Heart right ventricle (tissue), 16 donors: ENCODE measurements at regions not wholly inside any gene's neighbourhood (a gene's known extent, or its start where the extent isn't known, plus 50 kb on each side); places are given as distances from the start of the nearest gene placed in this dataset.

ENCODE experiments used
- ATAC-seq, 8 donors: fragments of 200-7000 bp; cut with Tn5 transposase; one replicate each; pipeline ENCODE4 v1.9.1; 2020; ENCODE audit warnings: mild to moderate bottlenecking in 8 of 8, moderate library complexity in 8 of 8, moderate number of reproducible peaks in 1 of 8
- DNase-seq, 2 donors: peaks; one replicate each; pipeline ENCODE4 v3.0.0-alpha.2; 2020
- H3K27ac ChIP-seq, 10 donors: fragments of 200-600 bp; sonication (generic) in 2 of 10; one replicate each; pipeline versions ENCODE4 v1.5.0 to v1.8.0; 2020 to 2022; ENCODE audit warnings: mild to moderate bottlenecking in 3 of 10
- H3K27me3 ChIP-seq, 7 donors: fragments of 200-600 bp; one replicate each; pipeline ENCODE4 v1.8.0; 2021 to 2022; ENCODE audit warnings: mild to moderate bottlenecking in 2 of 7
- H3K36me3 ChIP-seq, 9 donors: fragments of 200-600 bp; sonication (generic) in 1 of 9; one replicate each; pipeline versions ENCODE4 v1.5.0 to v1.8.0; 2020 to 2022; ENCODE audit warnings: mild to moderate bottlenecking in 2 of 9
- H3K4me1 ChIP-seq, 9 donors: fragments of 200-600 bp; sonication (generic) in 1 of 9; one replicate each; pipeline versions ENCODE4 v1.5.0 to v1.8.0; 2020 to 2022; ENCODE audit warnings: mild to moderate bottlenecking in 4 of 9
- H3K4me3 ChIP-seq, 10 donors: fragments of 200-600 bp; sonication (generic) in 2 of 10; one replicate each; pipeline versions ENCODE4 v1.5.0 to v1.8.0; 2020 to 2022; ENCODE audit warnings: mild to moderate bottlenecking in 7 of 10, moderate library complexity in 2 of 10
- H3K9me3 ChIP-seq, 11 donors: fragments of 200-600 bp in 10 of 11; sonication (generic) in 2 of 11; one replicate each; pipeline versions ENCODE4 v1.5.0 to v1.8.0; 2013 to 2022; ENCODE audit warnings: mild to moderate bottlenecking in 2 of 11, control low read depth in 1 of 11, moderate library complexity in 1 of 11
- WGBS, 2 donors: extraction: QIAGEN DNeasy Blood & Tissue Kit; methylation state at CpG; one replicate each; pipeline ENCODE4 v1.1.7; 2013; ENCODE audit warnings: inconsistent platforms in 1 of 2; 5-methylcytosine and 5-hydroxymethylcytosine counted together
- intact Hi-C, 10 donors: fragments of 100-400 bp; cut with DNase I; formaldehyde crosslinking; loops; one replicate each; pipeline versions ENCODE4 v1.11.1 to v1.14.2; 2022
- TF ChIP-seq, protein P1 (sequence below), 9 donors: fragments of 200-600 bp; sonication (generic) in 2 of 9; IDR thresholded peaks; one replicate each; pipeline versions ENCODE4 v1.5.0 to v1.8.0; 2021 to 2022; ENCODE audit warnings: antibody characterized with exemption in 9 of 9, mild to moderate bottlenecking in 5 of 9, moderate library complexity in 1 of 9
- donor health status: Arrhythmogenic right ventricular cardiomyopathy.
- donor health status: ischemic (EF 13 %, LVEDD 7.1; RV severe dilation, severe dysfunction).
- donor health status: healthy with polysubstance abuse.
- donor health status: DM: no; HTN: yes; CAD: no.
- donor health status: DM: no; HTN: no; CAD: no.
- donor health status: ischemic (EF 25% LVEDD 6.9; RV normal size, moderate dysfunction).
- donor health status: ischemic (EF 25% LVEDD 5.7; RV mildly dilated, moderate dysfunction).
- donor health status: healthy.
- donor health status: DM: yes; HTN: yes; CAD: no.
- donor health status: Ischemic cardiomyopathy.
- donor health status: ischemic (EF 35%, LVEDD 5.7; RV mildly dilated, moderate dysfunction).
- donor health status: nonischemic (EF 11% LVEDD 7.7; RV severe dilation, severe dysfunction).
- donor health status: DM: yes; HTN: yes; CAD: no.
- donor health status: PGD.
- donor health status: ischemic (EF 29% LVEDD 5.4; RV normal size, mild dysfunction).
- donor health status: nonischemic (EF 23%, LVEDD 6.1; RV moderate dilation, normal function).

- TF ChIP-seq, protein P1, sequence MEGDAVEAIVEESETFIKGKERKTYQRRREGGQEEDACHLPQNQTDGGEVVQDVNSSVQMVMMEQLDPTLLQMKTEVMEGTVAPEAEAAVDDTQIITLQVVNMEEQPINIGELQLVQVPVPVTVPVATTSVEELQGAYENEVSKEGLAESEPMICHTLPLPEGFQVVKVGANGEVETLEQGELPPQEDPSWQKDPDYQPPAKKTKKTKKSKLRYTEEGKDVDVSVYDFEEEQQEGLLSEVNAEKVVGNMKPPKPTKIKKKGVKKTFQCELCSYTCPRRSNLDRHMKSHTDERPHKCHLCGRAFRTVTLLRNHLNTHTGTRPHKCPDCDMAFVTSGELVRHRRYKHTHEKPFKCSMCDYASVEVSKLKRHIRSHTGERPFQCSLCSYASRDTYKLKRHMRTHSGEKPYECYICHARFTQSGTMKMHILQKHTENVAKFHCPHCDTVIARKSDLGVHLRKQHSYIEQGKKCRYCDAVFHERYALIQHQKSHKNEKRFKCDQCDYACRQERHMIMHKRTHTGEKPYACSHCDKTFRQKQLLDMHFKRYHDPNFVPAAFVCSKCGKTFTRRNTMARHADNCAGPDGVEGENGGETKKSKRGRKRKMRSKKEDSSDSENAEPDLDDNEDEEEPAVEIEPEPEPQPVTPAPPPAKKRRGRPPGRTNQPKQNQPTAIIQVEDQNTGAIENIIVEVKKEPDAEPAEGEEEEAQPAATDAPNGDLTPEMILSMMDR (IDR thresholded peaks at IDR 0.05) = no peak
Observed at GRCh38 chr1:222204475-222204874, 343.4 kb downstream of the HHIPL2 start.

DNA sequence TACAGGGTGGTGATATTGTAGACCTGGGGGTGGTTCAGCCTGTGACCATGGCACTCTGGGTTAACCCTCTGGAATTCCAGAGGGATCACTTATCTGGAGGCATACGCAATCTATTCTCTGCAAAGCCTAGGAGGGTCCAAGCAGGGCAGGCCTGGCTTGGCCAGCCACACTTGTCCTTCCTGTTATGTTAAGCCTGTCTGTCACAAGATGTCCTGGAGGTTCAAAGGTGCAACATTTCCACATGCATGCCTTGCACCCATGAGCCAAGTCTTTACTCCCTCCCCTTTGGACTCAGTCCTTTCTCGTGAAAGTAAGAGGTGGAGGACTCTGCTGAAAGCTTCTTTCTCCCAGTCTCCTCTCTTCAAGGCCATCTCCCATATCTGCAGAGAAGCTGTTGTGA is 345.1 kb downstream of the HHIPL2 start:
- DNase-seq = no peak
- ATAC-seq = no peak
- intact Hi-C loops = no loop called here
- Histone ChIP-seq H3K36me3 (no peaks in the 10 kb centered on the region), H3K9me3 (no peaks in the 10 kb centered on the region), H3K4me3 (no peak overlapping the region), H3K27ac (no peak overlapping the region), H3K27me3 (peaks cover 0 to 10% (median 0%) of the 10 kb centered on the region in 7 donors), H3K4me1 (no peaks in the 10 kb centered on the region)
- 70 to 74% methylated on average over 2 of the region's 2 CpGs for WGBS, 2 donors
- TF ChIP-seq, protein P1 (IDR thresholded peaks at IDR 0.05) = no peak

More at GRCh38 chr1:222204475-222204874, 343.4 kb downstream of the HHIPL2 start:
- DNase-seq (no peak), ATAC-seq (no peak)
- Histone ChIP-seq H3K4me1 (no peaks in the 10 kb centered on the region), H3K27me3 (peaks cover 0 to 3% (median 0%) of the 10 kb centered on the region in 7 donors), H3K4me3 (no peak overlapping the region), H3K36me3 (no peaks in the 10 kb centered on the region), H3K27ac (no peak overlapping the region), H3K9me3 (no peaks in the 10 kb centered on the region)
- 87 to 89% methylated on average over 3 of the region's 3 CpGs for WGBS, 2 donors
- intact Hi-C loops = no loop called here

DNA sequence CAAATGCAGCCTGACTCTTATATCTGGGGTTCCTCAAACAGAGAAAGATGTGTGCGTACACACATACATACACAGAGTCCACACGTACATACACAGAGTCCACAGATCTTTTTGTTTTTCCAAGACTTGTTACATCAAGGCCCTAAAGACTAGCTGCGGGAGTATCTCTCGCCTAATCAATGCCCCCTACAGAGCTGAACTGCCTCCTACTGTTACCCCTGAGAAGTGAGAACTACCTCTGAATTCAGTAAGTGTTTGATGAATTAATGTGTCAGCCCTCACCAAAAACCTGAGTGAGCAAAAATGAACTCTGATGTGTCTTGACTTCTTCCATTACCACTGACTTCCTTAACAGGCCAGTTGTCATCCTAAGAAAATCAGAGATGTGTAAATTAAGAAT is 351.2 kb downstream of the HHIPL2 start:
- Histone ChIP-seq H3K4me1 (no peaks in the 10 kb centered on the region), H3K4me3 (no peak overlapping the region), H3K27me3 (peaks cover 0 to 10% (median 0%) of the 10 kb centered on the region in 7 donors), H3K36me3 (no peaks in the 10 kb centered on the region), H3K9me3 (peaks cover 0 to 1% (median 0%) of the 10 kb centered on the region in 11 donors), H3K27ac (no peak overlapping the region)
- no peak for ATAC-seq
- WGBS, 2 donors = 53 to 57% methylated on average over 4 of the region's 4 CpGs
- intact Hi-C loops = no loop called here
- TF ChIP-seq, protein P1 (IDR thresholded peaks at IDR 0.05) = no peak
- DNase-seq = no peak

GRCh38 chr1:222196288-222196687 is 351.6 kb downstream of the HHIPL2 start:
- H3K36me3 ChIP-seq = no peaks in the 10 kb centered on the region
- no peak overlapping the region for H3K4me3 ChIP-seq
- ATAC-seq = no peak
- no peak for DNase-seq
- intact Hi-C loops = no loop called here
- H3K9me3 ChIP-seq = peaks cover 0 to 3% (median 0%) of the 10 kb centered on the region in 11 donors
- peaks cover 0 to 10% (median 0%) of the 10 kb centered on the region in 7 donors for H3K27me3 ChIP-seq
- no peaks in the 10 kb centered on the region for H3K4me1 ChIP-seq
- TF ChIP-seq, protein P1 (IDR thresholded peaks at IDR 0.05) = no peak
- H3K27ac ChIP-seq = no peak overlapping the region
